ENCODE measurements at regions not wholly inside any gene's neighbourhood (a gene's known extent, or its start where the extent isn't known, plus 50 kb on each side); places are given as distances from the start of the nearest gene placed in this dataset.
A peak's percentile ranks its signal among the peaks of the same experiment; 100 is the strongest.

GRCh38 chr2:38185012-38185491, 109.1 kb upstream of the CYP1B1 start:
- H3K27me3 ChIP-seq = no peaks in the 10 kb centered on the region
- H3K4me3 ChIP-seq = no peak overlapping the region
- H3K9me3 ChIP-seq = no peaks in the 10 kb centered on the region
- peak overlapping the region in 2 of 4 donors; percentile 15 to 35 for H3K27ac ChIP-seq
- TF ChIP-seq, protein P1, sequence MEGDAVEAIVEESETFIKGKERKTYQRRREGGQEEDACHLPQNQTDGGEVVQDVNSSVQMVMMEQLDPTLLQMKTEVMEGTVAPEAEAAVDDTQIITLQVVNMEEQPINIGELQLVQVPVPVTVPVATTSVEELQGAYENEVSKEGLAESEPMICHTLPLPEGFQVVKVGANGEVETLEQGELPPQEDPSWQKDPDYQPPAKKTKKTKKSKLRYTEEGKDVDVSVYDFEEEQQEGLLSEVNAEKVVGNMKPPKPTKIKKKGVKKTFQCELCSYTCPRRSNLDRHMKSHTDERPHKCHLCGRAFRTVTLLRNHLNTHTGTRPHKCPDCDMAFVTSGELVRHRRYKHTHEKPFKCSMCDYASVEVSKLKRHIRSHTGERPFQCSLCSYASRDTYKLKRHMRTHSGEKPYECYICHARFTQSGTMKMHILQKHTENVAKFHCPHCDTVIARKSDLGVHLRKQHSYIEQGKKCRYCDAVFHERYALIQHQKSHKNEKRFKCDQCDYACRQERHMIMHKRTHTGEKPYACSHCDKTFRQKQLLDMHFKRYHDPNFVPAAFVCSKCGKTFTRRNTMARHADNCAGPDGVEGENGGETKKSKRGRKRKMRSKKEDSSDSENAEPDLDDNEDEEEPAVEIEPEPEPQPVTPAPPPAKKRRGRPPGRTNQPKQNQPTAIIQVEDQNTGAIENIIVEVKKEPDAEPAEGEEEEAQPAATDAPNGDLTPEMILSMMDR (IDR thresholded peaks at IDR 0.05) = no peak
- TF ChIP-seq POLR2A (IDR thresholded peaks at IDR 0.05) = no peak
- DNase-seq = no peak
- no peaks in the 10 kb centered on the region for H3K4me1 ChIP-seq
- no peaks in the 10 kb centered on the region for H3K36me3 ChIP-seq

- DNase-seq = no peak
- no peak overlapping the region for H3K4me3 ChIP-seq
- H3K27ac ChIP-seq = no peak overlapping the region
- no peaks in the 10 kb centered on the region for H3K9me3 ChIP-seq
- H3K27me3 ChIP-seq = no peaks in the 10 kb centered on the region
- H3K36me3 ChIP-seq = no peaks in the 10 kb centered on the region
- TF ChIP-seq, protein P1 (IDR thresholded peaks at IDR 0.05) = no peak
- no peak for TF ChIP-seq POLR2A (IDR thresholded peaks at IDR 0.05)
- peaks cover 0 to 3% (median 0%) of the 10 kb centered on the region in 4 donors for H3K4me1 ChIP-seq
These were observed 106.6 kb upstream of the CYP1B1 start for GRCh38 chr2:38182492-38183003.

- Histone ChIP-seq H3K27ac (no peak overlapping the region), H3K4me1 (peaks cover 0 to 3% (median 0%) of the 10 kb centered on the region in 4 donors), H3K9me3 (no peaks in the 10 kb centered on the region), H3K4me3 (no peak overlapping the region), H3K36me3 (no peaks in the 10 kb centered on the region), H3K27me3 (no peaks in the 10 kb centered on the region)
- DNase-seq = no peak
- TF ChIP-seq POLR2A (IDR thresholded peaks at IDR 0.05) = no peak
- TF ChIP-seq, protein P1 (IDR thresholded peaks at IDR 0.05) = no peak
These were observed 106.0 kb upstream of the CYP1B1 start for GRCh38 chr2:38181806-38182491.

- DNase-seq = no peak
- H3K4me1 ChIP-seq = peaks cover 0 to 3% (median 0%) of the 10 kb centered on the region in 4 donors
- H3K9me3 ChIP-seq = no peaks in the 10 kb centered on the region
- TF ChIP-seq, protein P1 (IDR thresholded peaks at IDR 0.05) = no peak
- no peak for TF ChIP-seq POLR2A (IDR thresholded peaks at IDR 0.05)
- no peaks in the 10 kb centered on the region for H3K36me3 ChIP-seq
- no peak overlapping the region for H3K27ac ChIP-seq
- H3K27me3 ChIP-seq = no peaks in the 10 kb centered on the region
- no peak overlapping the region for H3K4me3 ChIP-seq
These were observed 104.8 kb upstream of the CYP1B1 start for GRCh38 chr2:38180754-38181153.

- peak in 1 of 3 donors; percentile 16 for DNase-seq
These were observed 102.8 kb upstream of the CYP1B1 start for GRCh38 chr2:38178556-38179419.

More at GRCh38 chr2:38178556-38179419, 102.8 kb upstream of the CYP1B1 start:
- no peaks in the 10 kb centered on the region for H3K36me3 ChIP-seq
- peak overlapping the region in 2 of 4 donors; percentile 55 to 56 for H3K27ac ChIP-seq
- H3K9me3 ChIP-seq = no peaks in the 10 kb centered on the region
- no peaks in the 10 kb centered on the region for H3K27me3 ChIP-seq
- H3K4me3 ChIP-seq = no peak overlapping the region
- H3K4me1 ChIP-seq = peaks cover 0 to 3% (median 0%) of the 10 kb centered on the region in 4 donors
- TF ChIP-seq POLR2A (IDR thresholded peaks at IDR 0.05) = no peak
- TF ChIP-seq, protein P1 (IDR thresholded peaks at IDR 0.05) = no peak

Data from Peyer's patch (tissue), 4 donors.